ENCODE measurements at regions not wholly inside any gene's neighbourhood (a gene's known extent, or its start where the extent isn't known, plus 50 kb on each side); places are given as distances from the start of the nearest gene placed in this dataset.

DNA sequence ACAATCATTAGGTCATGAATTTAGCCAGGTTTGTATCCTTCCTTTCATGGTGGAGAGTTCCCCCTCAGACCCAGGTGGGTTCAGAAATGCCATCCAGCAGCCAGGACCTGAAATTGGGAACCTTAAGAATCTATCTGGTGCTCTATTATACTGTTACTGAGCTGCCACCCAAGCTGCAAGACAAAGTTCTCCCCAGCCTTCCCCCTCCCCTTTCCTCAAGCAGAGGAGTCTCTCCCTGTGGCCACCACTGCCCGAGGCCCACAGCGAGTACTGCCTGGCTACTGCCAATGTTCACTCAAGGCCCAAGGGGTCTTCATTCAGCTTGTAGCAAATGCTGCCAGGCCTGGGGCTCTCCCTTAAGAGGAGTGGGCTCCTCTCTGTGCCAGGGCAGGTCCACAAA lies 133.8 kb downstream of the TMEM38B start:
- no peak for DNase-seq
- no peak overlapping the region for H3K4me3 ChIP-seq (ENCODE audit: low read depth, low read length)
- TF ChIP-seq, protein P1, sequence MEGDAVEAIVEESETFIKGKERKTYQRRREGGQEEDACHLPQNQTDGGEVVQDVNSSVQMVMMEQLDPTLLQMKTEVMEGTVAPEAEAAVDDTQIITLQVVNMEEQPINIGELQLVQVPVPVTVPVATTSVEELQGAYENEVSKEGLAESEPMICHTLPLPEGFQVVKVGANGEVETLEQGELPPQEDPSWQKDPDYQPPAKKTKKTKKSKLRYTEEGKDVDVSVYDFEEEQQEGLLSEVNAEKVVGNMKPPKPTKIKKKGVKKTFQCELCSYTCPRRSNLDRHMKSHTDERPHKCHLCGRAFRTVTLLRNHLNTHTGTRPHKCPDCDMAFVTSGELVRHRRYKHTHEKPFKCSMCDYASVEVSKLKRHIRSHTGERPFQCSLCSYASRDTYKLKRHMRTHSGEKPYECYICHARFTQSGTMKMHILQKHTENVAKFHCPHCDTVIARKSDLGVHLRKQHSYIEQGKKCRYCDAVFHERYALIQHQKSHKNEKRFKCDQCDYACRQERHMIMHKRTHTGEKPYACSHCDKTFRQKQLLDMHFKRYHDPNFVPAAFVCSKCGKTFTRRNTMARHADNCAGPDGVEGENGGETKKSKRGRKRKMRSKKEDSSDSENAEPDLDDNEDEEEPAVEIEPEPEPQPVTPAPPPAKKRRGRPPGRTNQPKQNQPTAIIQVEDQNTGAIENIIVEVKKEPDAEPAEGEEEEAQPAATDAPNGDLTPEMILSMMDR (IDR thresholded peaks at IDR 0.05; ENCODE audit: low read depth, low read length): no peak
- H3K27ac ChIP-seq: no peak overlapping the region
- no peaks in the 10 kb centered on the region for H3K9me3 ChIP-seq (ENCODE audit: severe bottlenecking)
- no peaks in the 10 kb centered on the region for H3K27me3 ChIP-seq (ENCODE audit: insufficient read depth, low read depth, severe bottlenecking)
- no peaks in the 10 kb centered on the region for H3K36me3 ChIP-seq

DNA sequence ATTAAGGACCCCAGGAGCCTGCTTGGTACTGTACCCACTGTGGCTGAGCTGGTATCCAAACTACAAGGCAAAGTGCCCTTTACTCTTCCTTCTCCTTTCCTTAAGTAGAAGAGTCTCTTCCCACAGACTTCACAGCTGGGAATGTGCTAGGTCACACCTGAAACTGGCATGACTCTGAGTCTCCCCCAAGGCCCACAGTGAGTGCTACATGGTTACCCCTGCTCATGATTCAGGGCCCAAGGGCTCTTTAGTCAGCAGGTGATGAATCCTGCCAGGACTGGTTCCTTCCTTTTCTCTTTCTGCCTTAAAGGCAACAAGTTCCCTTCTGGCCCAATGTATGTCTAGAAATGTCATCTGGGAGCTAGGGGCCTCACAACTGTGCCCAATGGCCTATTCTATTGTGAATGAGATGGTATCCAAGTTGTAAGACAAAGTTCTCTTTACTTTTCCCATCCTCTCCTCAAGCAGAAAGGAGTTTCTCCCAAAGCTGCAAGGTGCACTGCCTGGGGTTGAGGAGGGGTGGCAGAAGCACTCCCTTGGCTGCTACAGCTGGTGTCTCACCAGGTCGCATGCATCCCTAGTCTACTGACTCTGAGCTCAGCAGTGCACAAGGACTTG lies 134.4 kb downstream of the TMEM38B start:
- Histone ChIP-seq H3K4me3 (ENCODE audit: low read depth, low read length) (no peak overlapping the region), H3K27ac (no peak overlapping the region), H3K27me3 (ENCODE audit: insufficient read depth, low read depth, severe bottlenecking) (no peaks in the 10 kb centered on the region), H3K9me3 (ENCODE audit: severe bottlenecking) (no peaks in the 10 kb centered on the region), H3K36me3 (no peaks in the 10 kb centered on the region)
- no peak for DNase-seq
- TF ChIP-seq, protein P1 (IDR thresholded peaks at IDR 0.05; ENCODE audit: low read depth, low read length): no peak

DNA sequence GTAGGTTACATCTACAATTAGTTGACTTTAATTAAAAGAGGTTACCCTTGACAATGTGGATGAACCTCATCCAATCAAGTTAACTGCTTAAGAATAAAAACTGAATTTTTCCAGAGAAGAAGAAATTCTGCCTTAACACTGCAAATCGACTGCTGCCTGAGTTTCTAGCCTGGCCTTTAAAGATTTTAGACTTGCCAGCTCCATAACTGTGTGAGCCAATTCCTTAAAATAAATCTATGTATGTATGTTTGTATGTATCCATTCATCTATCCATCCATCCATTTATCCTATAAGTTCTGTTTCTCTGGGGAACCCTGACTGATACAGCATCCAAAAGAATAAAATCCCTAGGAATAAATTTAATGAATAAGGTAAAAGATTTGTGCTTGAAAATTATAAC lies 136.1 kb downstream of the TMEM38B start:
- Histone ChIP-seq H3K27me3 (ENCODE audit: insufficient read depth, low read depth, severe bottlenecking) (no peaks in the 10 kb centered on the region), H3K27ac (no peak overlapping the region), H3K4me3 (ENCODE audit: low read depth, low read length) (no peak overlapping the region), H3K9me3 (ENCODE audit: severe bottlenecking) (no peaks in the 10 kb centered on the region), H3K36me3 (no peaks in the 10 kb centered on the region)
- TF ChIP-seq, protein P1 (IDR thresholded peaks at IDR 0.05; ENCODE audit: low read depth, low read length): no peak
- no peak for DNase-seq

DNA sequence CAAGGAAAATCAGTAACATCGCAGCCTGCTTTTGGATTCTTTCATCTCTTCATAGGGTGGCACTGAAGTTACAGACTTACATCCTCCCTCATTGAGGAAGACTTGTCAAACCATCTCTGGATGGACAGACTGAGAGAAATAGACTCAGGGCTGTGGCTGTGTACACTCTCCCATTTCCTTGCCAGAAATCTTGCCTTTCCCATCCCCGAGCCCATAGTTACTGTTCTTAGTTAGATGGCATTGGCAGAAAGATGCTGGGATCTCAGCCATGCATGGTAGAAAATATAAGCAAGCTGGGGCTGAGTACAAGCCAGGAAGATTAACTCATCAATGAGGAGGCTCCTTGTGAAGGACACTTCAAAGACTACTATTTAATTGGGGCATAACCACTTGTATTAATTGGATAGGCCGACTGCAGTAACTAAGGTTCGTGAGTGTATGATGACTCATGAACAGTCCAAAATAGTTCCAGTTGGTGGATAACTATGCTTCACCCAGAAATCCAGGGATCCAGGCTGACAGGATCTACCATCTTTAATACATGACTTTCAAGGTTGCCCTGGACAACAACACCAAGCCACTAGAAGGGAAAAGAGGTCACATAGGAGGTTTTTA lies 137.9 kb downstream of the TMEM38B start:
- Histone ChIP-seq H3K4me3 (ENCODE audit: low read depth, low read length) (no peak overlapping the region), H3K27ac (no peak overlapping the region)
- no peak for DNase-seq

DNA sequence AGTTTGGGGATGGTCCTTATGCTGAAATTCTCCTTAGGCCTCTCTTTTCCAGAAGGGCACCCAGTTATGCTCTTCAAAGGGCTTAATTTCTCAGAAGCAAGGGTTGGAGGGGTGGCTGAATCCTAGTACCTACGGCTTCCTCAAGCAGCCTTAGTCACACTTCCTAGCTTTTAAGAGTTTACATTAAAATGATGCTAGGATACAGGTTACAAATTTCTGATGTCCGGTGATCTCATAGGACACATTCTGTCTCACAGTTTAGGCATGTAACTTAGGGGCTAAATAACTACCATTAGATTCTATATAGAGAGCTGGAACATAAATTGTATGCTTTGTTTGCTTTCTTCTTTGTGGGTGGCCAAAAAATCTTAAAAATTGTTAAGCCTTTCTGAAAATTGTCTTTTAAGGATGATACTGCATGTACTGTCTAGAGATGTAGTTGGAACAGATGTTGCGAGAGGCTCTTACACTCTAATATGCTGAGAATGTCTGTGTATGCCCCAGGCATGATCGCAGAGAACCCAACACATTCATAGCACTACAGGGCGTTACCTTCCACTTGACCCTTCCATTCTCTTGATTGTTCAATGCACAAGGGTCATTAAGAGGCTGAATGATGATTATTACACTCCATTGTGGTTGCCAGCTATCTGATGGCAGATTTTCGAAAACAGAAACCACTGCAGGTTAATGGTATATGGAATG lies 139.1 kb downstream of the TMEM38B start:
- Histone ChIP-seq H3K4me3 (ENCODE audit: low read depth, low read length) (no peak overlapping the region), H3K36me3 (no peaks in the 10 kb centered on the region), H3K9me3 (ENCODE audit: severe bottlenecking) (no peaks in the 10 kb centered on the region), H3K27me3 (ENCODE audit: insufficient read depth, low read depth, severe bottlenecking) (no peaks in the 10 kb centered on the region), H3K27ac (no peak overlapping the region)
- no peak for DNase-seq
- TF ChIP-seq, protein P1 (IDR thresholded peaks at IDR 0.05; ENCODE audit: low read depth, low read length): no peak

More for the DNA sequence above, 137.9 kb downstream of the TMEM38B start:
- Histone ChIP-seq H3K36me3 (no peaks in the 10 kb centered on the region), H3K9me3 (ENCODE audit: severe bottlenecking) (no peaks in the 10 kb centered on the region), H3K27me3 (ENCODE audit: insufficient read depth, low read depth, severe bottlenecking) (no peaks in the 10 kb centered on the region)
- TF ChIP-seq, protein P1 (IDR thresholded peaks at IDR 0.05; ENCODE audit: low read depth, low read length): no peak

Data from WERI-Rb-1 (cell line).